ENCODE measurements at regions not wholly inside any gene's neighbourhood (a gene's known extent, or its start where the extent isn't known, plus 50 kb on each side); places are given as distances from the start of the nearest gene placed in this dataset.

GRCh38 chr4:38567457-38567856 is 96.5 kb upstream of the KLF3 start:
- POLR2A ChIA-PET = no interaction called here
- H3K36me3 Mint-ChIP-seq (ENCODE audit: low read depth) = no peaks in the 10 kb centered on the region

GRCh38 chr4:38568768-38569167 is 95.2 kb upstream of the KLF3 start:
- no peak overlapping the region for H3K27ac Mint-ChIP-seq
- intact Hi-C loops (cut with micrococcal nuclease) = no loop called here
- H3K9me3 Mint-ChIP-seq = no peaks in the 10 kb centered on the region
- POLR2A ChIA-PET = no interaction called here
- no peak overlapping the region for H3K4me3 Mint-ChIP-seq
- ATAC-seq (no peak), DNase-seq (no peak)
- peaks cover 2% of the 10 kb centered on the region for H3K4me1 Mint-ChIP-seq (ENCODE audit: low read depth)
- H3K27me3 Mint-ChIP-seq = no peaks in the 10 kb centered on the region
- H3K36me3 Mint-ChIP-seq (ENCODE audit: low read depth) = no peaks in the 10 kb centered on the region
- TF ChIP-seq, protein P1, sequence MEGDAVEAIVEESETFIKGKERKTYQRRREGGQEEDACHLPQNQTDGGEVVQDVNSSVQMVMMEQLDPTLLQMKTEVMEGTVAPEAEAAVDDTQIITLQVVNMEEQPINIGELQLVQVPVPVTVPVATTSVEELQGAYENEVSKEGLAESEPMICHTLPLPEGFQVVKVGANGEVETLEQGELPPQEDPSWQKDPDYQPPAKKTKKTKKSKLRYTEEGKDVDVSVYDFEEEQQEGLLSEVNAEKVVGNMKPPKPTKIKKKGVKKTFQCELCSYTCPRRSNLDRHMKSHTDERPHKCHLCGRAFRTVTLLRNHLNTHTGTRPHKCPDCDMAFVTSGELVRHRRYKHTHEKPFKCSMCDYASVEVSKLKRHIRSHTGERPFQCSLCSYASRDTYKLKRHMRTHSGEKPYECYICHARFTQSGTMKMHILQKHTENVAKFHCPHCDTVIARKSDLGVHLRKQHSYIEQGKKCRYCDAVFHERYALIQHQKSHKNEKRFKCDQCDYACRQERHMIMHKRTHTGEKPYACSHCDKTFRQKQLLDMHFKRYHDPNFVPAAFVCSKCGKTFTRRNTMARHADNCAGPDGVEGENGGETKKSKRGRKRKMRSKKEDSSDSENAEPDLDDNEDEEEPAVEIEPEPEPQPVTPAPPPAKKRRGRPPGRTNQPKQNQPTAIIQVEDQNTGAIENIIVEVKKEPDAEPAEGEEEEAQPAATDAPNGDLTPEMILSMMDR (IDR thresholded peaks at IDR 0.05) = no peak
- CTCF ChIA-PET = interaction anchor here (0.7 to 1.0 kb wide), 2 partner anchors 45 to 789 kb away, joined by 3 read pairs; no protein-coding TSS in a partner anchor

More at GRCh38 chr4:38567457-38567856, 96.5 kb upstream of the KLF3 start:
- CTCF ChIA-PET = no interaction called here
- Mint-ChIP-seq H3K27me3 (no peaks in the 10 kb centered on the region), H3K4me3 (no peak overlapping the region), H3K4me1 (ENCODE audit: low read depth) (peaks cover 2% of the 10 kb centered on the region), H3K9me3 (no peaks in the 10 kb centered on the region), H3K27ac (no peak overlapping the region)
- intact Hi-C loops (cut with micrococcal nuclease) = no loop called here
- DNase-seq (no peak), ATAC-seq (no peak)
- TF ChIP-seq, protein P1 (IDR thresholded peaks at IDR 0.05) = no peak

DNA sequence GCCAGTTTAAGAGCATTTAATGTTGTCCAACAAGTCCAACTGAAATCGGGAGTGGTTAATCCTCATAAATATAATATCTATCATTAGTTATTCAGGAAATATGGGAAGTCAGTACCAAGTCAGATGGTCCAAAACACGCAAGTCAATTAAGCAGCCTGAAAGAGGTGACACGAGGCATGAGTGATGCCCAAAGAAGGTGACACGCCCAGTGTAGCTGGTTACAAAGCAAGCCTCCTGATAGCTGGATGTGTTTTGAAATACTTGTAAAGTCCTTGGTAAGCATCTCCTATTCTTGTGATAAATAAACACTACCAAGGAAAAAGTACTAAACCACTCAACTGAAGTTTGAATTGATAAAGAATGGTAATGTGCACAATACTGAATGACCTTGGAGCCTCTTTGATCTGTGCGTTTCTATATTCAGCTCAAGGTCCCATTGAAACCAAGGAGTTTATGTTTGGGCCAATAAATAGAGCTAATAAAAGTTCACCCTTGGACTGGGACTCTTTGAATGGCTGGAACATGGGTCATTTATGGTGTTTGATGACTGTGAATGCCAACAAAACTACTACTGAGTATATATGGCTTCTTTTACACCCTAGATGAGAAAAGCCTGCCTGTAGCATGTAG is 93.2 kb upstream of the KLF3 start:
- Mint-ChIP-seq H3K9me3 (no peaks in the 10 kb centered on the region), H3K4me1 (ENCODE audit: low read depth) (peaks cover 2% of the 10 kb centered on the region), H3K36me3 (ENCODE audit: low read depth) (no peaks in the 10 kb centered on the region), H3K27ac (no peak overlapping the region), H3K4me3 (no peak overlapping the region), H3K27me3 (no peaks in the 10 kb centered on the region)
- ATAC-seq = no peak
- ChIA-PET CTCF (interaction anchor here (1.1 kb wide), 1 partner anchor 10 kb away, joined by 3 read pairs; no protein-coding TSS in a partner anchor), POLR2A (no interaction called here)
- no peak for DNase-seq
- intact Hi-C loops (cut with micrococcal nuclease) = no loop called here
- TF ChIP-seq, protein P1 (IDR thresholded peaks at IDR 0.05) = no peak

DNA sequence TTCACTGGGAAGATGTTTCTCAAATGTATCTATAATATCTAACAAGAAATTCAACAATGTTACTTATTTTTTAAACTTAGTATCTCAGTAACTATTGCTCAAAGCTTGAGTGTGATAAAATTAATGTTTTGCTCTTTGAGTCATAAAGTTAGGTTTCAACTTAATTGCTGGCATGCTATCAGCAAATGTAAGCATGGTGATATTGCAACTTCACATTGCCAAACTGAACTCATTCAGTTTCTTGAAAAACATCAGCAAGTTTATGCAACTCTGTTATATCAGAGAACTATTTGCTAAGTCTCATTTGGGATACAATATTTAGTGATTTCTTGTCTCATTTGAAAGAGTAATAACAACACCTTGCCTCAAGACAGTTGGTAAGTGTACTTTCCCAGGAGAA is 91.2 kb upstream of the KLF3 start:
- peaks cover 3% of the 10 kb centered on the region for H3K4me1 Mint-ChIP-seq (ENCODE audit: low read depth)
- H3K9me3 Mint-ChIP-seq = no peaks in the 10 kb centered on the region
- DNase-seq (no peak), ATAC-seq (no peak)
- TF ChIP-seq, protein P1 (IDR thresholded peaks at IDR 0.05) = no peak
- no peak overlapping the region for H3K27ac Mint-ChIP-seq
- CTCF ChIA-PET = no interaction called here
- intact Hi-C loops (cut with micrococcal nuclease) = no loop called here
- POLR2A ChIA-PET = no interaction called here
- H3K4me3 Mint-ChIP-seq = no peak overlapping the region
- H3K27me3 Mint-ChIP-seq = no peaks in the 10 kb centered on the region
- no peaks in the 10 kb centered on the region for H3K36me3 Mint-ChIP-seq (ENCODE audit: low read depth)

DNA sequence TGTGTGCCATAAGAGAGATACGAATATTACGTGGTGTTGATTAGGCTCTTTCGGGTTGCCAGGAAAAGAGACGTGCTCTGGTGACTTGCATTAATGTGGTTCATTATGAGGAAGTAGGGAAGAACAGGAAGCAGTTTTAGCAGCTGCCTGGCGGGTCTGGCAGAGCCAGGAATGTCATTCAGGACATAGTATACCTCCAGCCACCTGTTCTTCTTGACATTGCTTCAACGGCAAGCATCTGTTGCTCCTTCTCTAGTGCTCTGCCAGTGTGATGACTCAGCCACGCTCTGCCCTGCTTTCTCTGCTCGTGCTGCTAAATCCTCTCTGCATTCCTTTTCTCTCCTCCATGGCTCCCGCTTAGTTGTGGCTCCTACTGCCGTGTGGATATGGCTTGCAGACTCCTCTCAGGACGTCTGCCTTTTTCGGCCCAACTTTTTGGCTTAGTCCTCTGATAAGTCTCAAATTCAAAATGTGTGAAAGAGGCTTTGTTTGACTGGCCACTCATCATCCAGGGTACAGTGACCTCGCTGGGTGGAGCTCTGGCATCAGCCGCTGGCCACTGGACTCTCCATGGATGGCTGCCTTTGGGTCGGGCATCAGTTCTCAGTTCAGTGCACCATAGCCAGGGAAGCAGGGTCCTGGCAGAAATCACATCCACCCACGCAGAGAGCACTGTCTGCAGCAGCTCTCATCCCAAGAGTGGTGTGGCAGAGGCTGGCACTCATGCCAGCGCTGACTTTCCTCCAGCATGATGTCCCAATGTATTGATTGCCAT is 89.3 kb upstream of the KLF3 start:
- ChIA-PET POLR2A (interaction anchor here (1.2 kb wide), 1 partner anchor 92 kb away, joined by 3 read pairs; no protein-coding TSS in a partner anchor), CTCF (interaction anchor here (1.3 to 2.1 kb wide), 3 partner anchors 68 to 395 kb away, joined by 3 to 6 read pairs (median 5); no protein-coding TSS in a partner anchor)
- Mint-ChIP-seq H3K4me1 (ENCODE audit: low read depth) (peaks cover 3% of the 10 kb centered on the region), H3K4me3 (no peak overlapping the region), H3K27ac (no peak overlapping the region), H3K36me3 (ENCODE audit: low read depth) (no peaks in the 10 kb centered on the region), H3K9me3 (no peaks in the 10 kb centered on the region), H3K27me3 (no peaks in the 10 kb centered on the region)
- TF ChIP-seq, protein P1 (IDR thresholded peaks at IDR 0.05) = no peak
- ATAC-seq = no peak
- no peak for DNase-seq
- intact Hi-C loops (cut with micrococcal nuclease) = no loop called here

All from activated CD8-positive, alpha-beta T cell treated with anti-CD3 and anti-CD28 coated beads for 36 hours (primary cell).